Keratinocyte (primary cell): ENCODE measurements at regions not wholly inside any gene's neighbourhood (a gene's known extent, or its start where the extent isn't known, plus 50 kb on each side); places are given as distances from the start of the nearest gene placed in this dataset.

Experiments used
- EZH2 ChIP-seq: IDR thresholded peaks from one replicate; pipeline ENCODE4 v1.6.1; 2012; ENCODE audit warnings: inconsistent platforms, mild to moderate bottlenecking, low read length, moderate library complexity
- TF ChIP-seq, protein P1 (sequence below), 3 experiments: IDR thresholded peaks in 1 of 3; conservative IDR thresholded peaks in 1 of 3; optimal IDR thresholded peaks in 1 of 3; 2 replicates in 2 of 3; 3 replicates in 1 of 3; pipeline versions ENCODE3 to v1.5.1; 2011; ENCODE audit warnings: low read length in 3 of 3, mild to moderate bottlenecking in 3 of 3, moderate library complexity in 2 of 3, control low read depth in 1 of 3, inconsistent platforms in 1 of 3; ENCODE audit not compliant: insufficient read depth in 2 of 3; ENCODE audit errors: extremely low read depth in 1 of 3

DNA sequence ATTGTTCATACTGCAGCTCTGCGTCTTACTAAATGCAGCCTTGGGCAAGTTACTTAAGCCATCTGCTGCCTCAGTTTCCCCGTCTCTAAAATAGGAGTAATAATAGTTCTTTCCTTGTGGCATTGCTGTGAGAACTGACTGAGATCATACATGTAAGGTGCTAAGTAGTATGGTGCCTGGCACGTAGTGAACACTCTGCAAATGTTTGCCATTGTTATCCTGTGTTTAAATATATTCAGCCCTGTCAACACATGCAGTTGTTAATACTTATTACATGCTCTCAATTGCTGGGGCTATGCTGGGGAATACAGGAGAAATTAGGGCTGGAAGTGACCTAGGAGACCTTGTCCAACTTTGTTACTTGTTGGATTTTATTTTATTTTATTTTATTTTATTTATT, 105.2 kb upstream of the RAI14 start:
- TF ChIP-seq, protein P1, sequence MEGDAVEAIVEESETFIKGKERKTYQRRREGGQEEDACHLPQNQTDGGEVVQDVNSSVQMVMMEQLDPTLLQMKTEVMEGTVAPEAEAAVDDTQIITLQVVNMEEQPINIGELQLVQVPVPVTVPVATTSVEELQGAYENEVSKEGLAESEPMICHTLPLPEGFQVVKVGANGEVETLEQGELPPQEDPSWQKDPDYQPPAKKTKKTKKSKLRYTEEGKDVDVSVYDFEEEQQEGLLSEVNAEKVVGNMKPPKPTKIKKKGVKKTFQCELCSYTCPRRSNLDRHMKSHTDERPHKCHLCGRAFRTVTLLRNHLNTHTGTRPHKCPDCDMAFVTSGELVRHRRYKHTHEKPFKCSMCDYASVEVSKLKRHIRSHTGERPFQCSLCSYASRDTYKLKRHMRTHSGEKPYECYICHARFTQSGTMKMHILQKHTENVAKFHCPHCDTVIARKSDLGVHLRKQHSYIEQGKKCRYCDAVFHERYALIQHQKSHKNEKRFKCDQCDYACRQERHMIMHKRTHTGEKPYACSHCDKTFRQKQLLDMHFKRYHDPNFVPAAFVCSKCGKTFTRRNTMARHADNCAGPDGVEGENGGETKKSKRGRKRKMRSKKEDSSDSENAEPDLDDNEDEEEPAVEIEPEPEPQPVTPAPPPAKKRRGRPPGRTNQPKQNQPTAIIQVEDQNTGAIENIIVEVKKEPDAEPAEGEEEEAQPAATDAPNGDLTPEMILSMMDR (optimal IDR thresholded peaks at IDR 0.05 in 1 of 3, IDR thresholded peaks at IDR 0.05 in 1 of 3, conservative IDR thresholded peaks at IDR 0.05 in 1 of 3; ENCODE audit: extremely low read depth in 1 of 3, insufficient read depth in 2 of 3, low read length in 3 of 3): no peak
- TF ChIP-seq EZH2: no peak
